Ovary (tissue), 3 donors: ENCODE measurements at regions not wholly inside any gene's neighbourhood (a gene's known extent, or its start where the extent isn't known, plus 50 kb on each side); places are given as distances from the start of the nearest gene placed in this dataset.

Experiments used
- CTCF ChIP-seq, 3 donors: fragments of 450-650 bp in 2 of 3; fragments of 200-600 bp in 1 of 3; IDR thresholded peaks; one replicate each; pipeline versions ENCODE4 v1.5.1 to v1.8.0; 2016 to 2022; ENCODE audit warnings: antibody characterized with exemption in 3 of 3, mild to moderate bottlenecking in 1 of 3
- POLR2A ChIP-seq: fragments of 450-650 bp; IDR thresholded peaks from one replicate; pipeline ENCODE4 v1.6.1; 2017; ENCODE audit warnings: antibody characterized with exemption, mild to moderate bottlenecking, moderate library complexity
- donor health status: DM: no; HTN: no; CAD: no.

- TF ChIP-seq CTCF (IDR thresholded peaks at IDR 0.05) (no peak), POLR2A (no peak)
These were observed 225.3 kb upstream of the SERP2 start for GRCh38 chr13:44148159-44148914.
